ENCODE measurements at regions not wholly inside any gene's neighbourhood (a gene's known extent, or its start where the extent isn't known, plus 50 kb on each side); places are given as distances from the start of the nearest gene placed in this dataset.

DNA sequence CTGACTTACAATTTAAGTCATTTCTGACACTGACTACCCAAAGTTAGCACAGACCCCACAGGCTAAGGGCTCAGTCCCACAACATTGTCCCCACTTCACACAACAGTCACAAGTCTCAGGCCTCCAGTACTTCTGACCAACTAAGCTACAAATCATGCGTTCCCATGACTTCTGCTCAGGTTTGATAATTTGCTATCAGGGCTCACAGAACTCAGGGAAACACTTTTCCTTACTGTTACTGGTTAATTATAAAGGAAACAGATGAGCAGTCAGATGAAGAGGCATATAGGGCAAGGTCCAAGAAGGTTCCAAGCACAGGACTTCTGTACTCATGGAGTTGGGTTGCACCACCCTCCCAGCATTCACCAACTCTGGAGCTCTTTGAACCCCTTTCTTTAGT is 151.2 kb upstream of the TNR start:
- DNase-seq (ENCODE audit: extremely low read depth, low read depth, low spot score) = no peak

DNA sequence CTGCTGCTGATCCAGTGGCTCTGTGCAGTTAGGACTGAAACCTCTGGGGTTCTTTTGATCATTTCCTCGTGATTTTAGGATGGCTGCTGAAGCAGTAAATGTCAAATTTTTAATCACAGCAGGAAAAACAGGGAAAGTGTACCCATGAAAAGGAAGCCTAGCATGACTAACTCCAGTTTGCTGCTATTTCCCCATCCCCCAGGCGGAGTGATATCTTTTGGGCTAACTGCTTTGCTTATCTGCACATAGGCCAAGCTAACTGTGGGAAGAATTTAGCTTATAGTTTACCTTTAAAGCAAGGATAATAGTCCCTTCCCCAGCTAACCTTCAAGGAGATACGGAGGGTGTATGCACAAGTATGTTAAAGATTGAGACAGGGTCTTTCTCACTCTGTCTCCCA is 149.8 kb upstream of the TNR start:
- no peak for DNase-seq (ENCODE audit: extremely low read depth, low read depth, low spot score)

DNA sequence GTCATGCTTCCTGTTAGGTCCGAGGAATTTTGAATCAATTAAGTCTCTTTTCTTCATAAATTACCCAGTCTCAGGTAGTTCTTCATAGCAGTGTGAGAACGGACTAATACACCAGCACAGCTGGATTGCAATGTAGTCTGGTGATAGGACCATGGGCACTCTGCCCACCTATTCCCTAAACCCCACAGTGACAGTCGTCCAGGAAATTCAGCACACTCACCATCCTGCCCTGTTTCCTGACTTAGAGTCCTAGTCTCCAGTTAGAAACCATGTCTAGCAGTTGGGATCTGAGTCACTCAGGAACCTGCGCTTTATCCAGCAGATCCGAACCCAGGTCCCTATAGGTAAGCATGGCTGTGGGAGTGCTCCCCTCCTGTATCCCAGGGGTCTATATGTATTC is 149.3 kb upstream of the TNR start:
- peak; percentile 14 for DNase-seq (ENCODE audit: extremely low read depth, low read depth, low spot score)

DNA sequence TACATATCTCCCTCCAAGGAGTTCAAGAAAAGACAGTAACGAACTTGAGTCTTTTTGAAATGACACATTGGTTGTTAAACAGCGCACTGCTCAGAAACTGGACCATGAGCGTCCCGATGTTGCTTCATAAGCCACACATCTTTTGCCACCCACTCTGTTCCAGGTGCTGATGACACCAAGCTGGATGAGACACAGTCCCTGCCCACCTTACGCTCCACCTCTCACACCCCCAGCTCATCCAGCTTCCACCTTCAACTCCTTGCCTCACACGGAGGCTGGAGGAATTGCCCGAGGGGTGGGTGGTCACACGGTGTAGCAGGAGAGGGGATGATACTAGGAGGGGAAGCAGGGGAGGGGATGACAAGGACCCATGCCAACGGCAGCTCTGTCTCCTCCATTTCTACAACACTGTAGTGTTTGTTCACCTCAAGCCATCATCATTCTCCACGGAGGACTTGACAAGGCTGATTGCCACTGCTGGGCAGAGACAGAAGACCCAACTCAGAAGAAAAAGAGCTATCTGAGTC is 148.5 kb upstream of the TNR start:
- DNase-seq (ENCODE audit: extremely low read depth, low read depth, low spot score) = no peak

GRCh38 chr1:175890958-175891357 is 147.6 kb upstream of the TNR start:
- DNase-seq (ENCODE audit: extremely low read depth, low read depth, low spot score) = no peak

GRCh38 chr1:175889848-175890247 is 146.5 kb upstream of the TNR start:
- DNase-seq (ENCODE audit: extremely low read depth, low read depth, low spot score) = no peak

GRCh38 chr1:175888996-175889395 is 145.6 kb upstream of the TNR start:
- DNase-seq (ENCODE audit: extremely low read depth, low read depth, low spot score) = no peak

DNA sequence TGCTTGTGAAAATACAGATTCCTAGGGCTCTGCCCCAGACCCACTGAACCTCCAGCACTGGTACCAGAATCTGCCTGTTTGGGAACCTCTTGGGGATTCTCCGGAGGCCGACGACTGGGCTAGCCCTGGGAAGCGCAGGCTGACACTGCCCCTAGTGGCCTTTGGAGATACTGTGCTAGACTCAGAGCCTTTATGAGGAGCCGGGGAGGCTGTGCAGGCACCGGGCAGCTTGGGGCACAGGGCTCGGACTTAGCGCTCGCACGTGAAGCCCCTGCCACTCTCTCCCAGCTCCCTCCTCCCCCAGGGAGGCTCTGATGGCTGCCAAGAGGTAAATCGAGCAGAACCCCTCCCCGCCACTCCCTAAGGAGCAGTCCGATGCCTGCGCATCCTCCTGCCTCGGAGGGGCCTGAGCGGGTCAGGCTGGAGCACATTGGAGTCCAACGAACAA is 144.6 kb upstream of the TNR start:
- peak; percentile 12 for DNase-seq (ENCODE audit: extremely low read depth, low read depth, low spot score)

- no peak for DNase-seq (ENCODE audit: extremely low read depth, low read depth, low spot score)
Observed at GRCh38 chr1:175887521-175887920, 144.1 kb upstream of the TNR start.

DNA sequence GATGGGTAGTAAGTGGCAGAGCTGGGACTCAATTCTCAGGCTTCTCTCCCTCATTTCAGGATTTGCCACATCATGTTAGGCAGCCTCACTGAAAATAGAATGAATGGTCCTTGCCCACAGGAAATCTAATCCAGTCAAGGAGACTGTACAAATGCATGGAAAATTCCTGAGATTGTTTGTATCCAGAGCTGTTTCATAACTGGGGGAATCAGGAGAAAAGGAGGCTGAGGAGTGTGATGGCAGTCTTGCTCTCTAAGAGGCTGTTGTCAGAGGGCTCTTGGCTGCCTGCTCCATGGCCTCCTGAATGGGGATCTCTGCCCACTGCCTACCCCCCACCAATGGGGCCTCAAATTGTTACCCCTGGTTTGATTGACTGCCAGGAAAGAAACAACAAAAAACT is 141.9 kb upstream of the TNR start:
- no peak for DNase-seq (ENCODE audit: extremely low read depth, low read depth, low spot score)

- no peak for DNase-seq (ENCODE audit: extremely low read depth, low read depth, low spot score)
Observed at GRCh38 chr1:175884369-175884768, 141.0 kb upstream of the TNR start.

DNA sequence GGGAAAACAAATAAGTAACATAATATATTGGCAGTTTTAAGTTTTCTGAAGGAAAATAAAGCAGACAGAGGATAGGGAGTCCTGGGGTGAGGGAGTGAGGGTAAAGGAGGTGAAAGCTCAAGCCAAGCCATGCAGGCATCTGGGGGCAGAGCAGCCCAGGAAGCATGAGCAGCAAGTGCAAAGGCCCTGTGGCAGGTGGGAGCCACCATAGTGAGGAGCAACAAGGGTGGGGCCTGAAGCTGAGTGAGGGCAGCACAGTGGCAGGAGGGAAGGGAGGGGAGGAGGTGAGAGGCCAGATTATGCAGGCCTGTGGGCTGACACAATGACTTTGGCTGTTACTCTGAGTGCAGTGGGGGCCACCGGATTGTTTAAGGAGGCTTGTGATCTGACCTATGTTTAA is 138.8 kb upstream of the TNR start:
- DNase-seq (ENCODE audit: extremely low read depth, low read depth, low spot score) = no peak

DNA sequence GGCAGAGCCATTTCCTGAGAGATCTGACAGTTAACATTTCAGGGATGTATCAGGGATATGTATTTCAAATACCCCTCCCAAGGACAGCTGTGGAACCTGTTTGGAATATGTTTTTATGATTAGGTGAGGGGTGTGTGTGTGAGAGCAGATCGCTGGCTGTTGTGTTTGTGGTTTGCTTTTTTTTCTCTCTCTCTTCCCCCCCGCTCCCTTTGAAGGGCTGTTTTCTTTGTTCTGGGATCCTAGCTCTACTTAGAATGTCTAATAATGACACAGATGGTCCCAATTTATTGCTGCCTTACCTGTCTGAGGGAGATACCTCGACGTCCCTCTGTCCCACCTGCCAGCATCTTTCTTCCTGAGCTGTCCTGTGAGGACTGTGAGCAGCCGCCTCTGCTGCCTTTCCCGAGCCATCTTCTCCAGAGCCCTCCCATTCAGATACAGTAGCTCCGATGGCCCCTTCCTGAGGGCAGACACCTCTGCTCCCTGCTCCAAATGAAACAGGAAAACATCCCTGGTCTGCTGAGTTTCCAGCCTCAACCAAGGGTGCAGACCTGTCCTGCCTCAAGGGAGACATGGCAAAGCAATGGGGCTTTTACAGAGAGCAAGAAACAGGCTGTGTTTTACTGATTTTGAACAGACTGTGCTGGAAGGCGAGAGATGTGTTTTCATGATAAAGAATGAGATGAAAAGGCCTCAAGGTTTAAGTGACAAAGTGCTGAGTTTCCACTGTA is 138.0 kb upstream of the TNR start:
- no peak for DNase-seq (ENCODE audit: extremely low read depth, low read depth, low spot score)

- no peak for DNase-seq (ENCODE audit: extremely low read depth, low read depth, low spot score)
Observed at GRCh38 chr1:175878775-175879174, 135.4 kb upstream of the TNR start.

- DNase-seq (ENCODE audit: extremely low read depth, low read depth, low spot score) = no peak
Observed at GRCh38 chr1:175877939-175878737, 134.7 kb upstream of the TNR start.

DNA sequence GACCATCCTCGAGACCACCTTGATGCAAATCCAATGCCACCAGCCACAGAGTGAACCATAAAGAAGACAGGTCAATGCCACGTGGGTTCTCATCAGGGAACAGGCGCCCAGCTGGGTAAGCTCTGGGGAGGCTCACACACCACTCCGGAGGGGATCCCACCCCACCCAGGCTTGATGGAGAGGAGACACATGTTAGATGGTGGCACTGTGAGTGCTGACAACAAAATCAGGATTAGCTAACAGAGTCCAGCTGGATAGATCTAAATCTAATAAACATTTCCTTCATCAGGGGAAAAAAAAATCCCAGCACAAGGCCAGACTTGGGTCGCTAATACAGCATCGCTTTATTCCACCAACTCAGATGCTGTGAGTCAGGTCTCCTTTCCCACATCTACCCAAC is 132.2 kb upstream of the TNR start:
- no peak for DNase-seq (ENCODE audit: extremely low read depth, low read depth, low spot score)

DNA sequence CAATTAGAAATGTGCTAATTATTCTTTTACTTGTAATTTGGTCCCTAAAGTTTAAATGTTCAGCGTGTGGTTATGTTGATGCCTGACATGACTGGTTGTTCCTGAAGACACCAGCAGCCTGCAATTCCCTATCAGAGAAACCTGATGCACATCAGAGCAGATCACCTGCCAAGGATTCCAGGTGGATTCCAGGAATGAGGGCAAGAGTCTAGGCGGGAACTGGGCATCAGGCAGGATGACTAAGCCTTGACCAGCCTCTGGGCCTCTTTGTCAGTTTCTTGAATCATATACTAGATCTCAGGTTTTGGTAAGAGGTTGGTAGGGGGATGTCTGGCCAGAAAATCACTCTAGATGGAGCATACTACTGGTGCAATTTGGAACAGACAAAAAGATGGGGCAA is 130.7 kb upstream of the TNR start:
- no peak for DNase-seq (ENCODE audit: extremely low read depth, low read depth, low spot score)

DNA sequence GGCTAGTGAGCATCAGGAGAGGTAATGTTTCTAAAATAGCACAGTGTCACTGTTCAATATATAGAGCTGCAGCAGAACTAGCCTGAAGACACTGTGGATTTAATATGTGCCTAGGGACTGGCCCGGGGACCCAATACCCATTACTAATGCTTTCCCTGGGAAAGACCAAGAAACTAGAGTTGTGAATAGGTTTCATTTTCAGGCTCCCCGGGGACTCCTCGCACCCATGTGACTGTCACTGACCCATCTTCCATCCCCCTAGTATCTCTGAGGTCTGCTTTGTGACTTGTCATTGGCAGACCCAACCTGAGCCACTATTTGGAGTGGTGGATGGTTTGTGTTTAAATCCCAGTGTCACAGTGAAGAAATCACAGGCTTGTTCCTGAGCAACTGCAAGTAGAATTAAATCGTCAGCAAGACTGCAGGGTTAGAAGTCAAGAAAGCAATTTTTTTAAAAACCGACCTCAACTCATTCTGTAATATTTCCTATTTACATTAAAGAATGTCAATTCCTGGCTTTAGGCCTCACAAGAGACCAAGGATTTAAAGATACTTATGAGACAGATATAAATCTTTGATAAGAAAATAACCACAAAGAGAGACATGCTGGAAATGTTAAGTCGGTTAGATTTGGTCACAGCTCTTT is 130.0 kb upstream of the TNR start:
- DNase-seq (ENCODE audit: extremely low read depth, low read depth, low spot score) = no peak

GRCh38 chr1:175872588-175872987 is 129.2 kb upstream of the TNR start:
- DNase-seq (ENCODE audit: extremely low read depth, low read depth, low spot score) = no peak

GRCh38 chr1:175871647-175872046 is 128.3 kb upstream of the TNR start:
- DNase-seq (ENCODE audit: extremely low read depth, low read depth, low spot score) = no peak

GRCh38 chr1:175870217-175870616 is 126.8 kb upstream of the TNR start:
- DNase-seq (ENCODE audit: extremely low read depth, low read depth, low spot score) = no peak

DNA sequence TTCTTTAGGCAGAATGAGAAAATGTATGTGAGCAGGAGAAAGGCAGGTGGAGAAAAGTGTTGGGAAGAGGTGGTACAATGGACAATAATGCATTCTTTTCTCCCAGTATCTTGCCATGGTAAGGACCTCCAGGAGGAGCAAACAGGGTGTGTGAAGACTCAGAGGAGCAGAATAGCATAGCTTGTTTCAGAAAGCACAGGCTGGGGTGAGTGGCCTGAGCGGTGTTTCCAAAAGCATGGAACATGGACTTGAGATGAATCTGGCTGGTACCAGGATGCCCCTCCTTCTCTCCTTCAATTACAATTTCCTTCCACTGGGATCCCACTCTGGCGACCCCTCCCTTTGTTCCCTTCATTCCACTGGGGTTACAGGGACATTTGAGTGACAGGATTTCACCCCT is 123.4 kb upstream of the TNR start:
- no peak for DNase-seq (ENCODE audit: extremely low read depth, low read depth, low spot score)
